ENCODE measurements at regions not wholly inside any gene's neighbourhood (a gene's known extent, or its start where the extent isn't known, plus 50 kb on each side); places are given as distances from the start of the nearest gene placed in this dataset.

- DNase-seq = no peak
Observed at GRCh38 chr1:119308806-119309205, 59.8 kb upstream of the HAO2 start.

DNA sequence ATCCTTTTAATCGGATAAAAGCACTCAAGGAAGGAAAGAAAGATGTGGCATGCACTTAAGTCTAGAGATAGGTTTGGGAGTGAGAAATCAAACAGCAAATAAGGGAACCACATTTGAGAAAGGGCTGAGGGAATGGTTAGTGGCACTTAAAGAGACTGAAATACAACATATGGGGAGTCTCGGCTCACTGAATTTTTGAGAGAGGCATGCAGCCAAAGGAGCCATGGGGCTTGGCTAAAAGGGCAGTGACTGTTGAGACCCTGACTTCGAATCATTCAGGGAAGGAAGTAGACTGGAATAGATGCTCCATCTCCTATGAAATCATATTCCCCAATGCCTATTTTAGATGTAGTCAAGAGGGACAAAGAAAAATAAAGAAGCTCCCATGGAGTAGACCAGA is 58.3 kb upstream of the HAO2 start:
- no peak for DNase-seq

DNA sequence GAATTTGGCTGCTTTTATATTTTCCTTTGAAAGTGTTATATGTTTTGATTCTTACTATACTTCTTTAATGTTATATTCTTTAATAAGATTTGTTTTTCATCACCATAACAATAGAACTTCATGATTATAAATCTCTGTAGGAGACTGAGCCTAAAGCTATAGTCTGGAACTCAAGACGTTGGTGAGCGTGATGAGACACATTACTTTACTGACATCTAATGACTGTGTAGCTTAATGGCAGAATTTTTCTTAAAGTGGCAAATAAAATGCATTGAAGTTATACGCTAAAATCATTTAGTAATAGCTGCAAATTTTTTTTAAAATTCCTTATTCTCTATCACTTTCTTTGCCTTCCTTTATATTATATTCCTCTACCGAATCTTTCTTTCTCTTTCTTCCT is 56.1 kb upstream of the HAO2 start:
- no peak for DNase-seq

DNA sequence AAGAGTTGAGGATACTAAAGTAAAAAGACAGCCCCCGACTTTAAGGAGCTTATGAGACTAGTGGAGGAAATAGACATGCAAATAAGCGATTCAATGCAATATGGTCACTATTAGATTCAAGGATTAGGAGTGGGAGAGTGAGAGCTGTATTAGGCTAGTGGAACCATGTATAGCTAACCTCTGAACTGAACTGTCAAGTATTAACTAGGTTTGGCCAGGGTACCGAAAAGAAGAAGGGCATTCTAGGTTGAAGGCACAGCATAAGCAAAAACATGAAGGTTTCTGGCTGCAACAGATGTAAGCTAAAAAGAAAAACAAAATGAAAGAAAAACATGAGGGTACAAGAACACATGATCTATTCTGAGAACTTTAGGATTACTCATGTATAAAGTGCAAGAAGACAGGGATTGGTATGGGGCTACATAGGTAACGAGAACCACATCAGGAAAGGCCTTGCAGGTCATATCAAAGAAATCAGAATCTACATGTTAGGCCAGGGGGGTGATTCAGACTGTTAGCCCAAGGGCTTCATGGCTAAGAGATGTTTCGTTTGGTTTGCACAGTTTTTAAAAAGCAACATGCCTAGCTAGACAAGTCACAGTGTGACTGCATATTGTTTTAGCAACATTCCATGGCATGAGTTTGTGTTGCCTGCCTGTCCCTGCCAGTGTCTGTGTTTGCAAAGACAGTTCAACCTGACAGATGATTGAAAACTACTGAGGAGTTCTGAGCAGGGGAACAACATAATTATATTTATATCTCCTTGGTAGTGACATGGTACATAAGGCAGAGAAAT is 54.4 kb upstream of the HAO2 start:
- DNase-seq = no peak

GRCh38 chr1:119316870-119317416 is 51.6 kb upstream of the HAO2 start:
- DNase-seq = no peak

DNA sequence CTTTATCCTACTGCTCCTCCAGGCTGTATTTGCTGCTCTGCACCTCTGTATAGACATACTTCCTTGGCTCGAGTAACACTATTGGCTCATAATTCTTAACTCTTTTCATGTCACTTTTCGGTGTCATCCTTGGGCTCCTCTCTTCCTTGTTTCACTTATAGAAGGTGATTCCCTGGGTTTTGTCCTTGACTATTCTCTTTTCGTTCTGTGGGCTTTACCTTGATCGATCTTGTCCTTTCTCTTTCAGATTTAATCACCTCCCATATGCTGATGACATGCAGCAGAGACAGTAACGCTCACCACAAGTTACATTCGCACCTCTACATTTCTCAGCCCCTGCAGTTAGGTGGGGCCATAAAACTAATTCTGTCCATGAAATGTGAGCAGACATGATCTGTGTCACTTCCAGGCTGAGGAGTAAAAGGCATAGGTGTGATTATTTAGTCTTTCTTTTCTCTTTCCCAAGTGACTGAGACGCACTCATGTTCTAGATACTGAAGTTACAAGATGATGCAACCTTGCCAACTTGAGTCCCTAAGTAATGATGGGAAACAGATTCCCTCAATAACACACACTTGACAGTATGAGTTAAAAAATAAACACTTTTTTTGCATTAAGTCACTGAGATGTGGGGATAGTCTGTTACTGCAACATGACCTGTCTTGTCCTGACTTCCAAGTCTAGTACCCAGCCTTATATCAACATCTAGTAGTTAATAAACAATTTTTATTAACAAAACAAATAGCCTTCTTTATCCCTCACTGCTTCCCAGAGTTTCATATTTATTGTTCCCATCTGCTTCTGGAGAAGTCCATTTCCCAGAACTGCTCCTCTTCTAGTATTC is 49.9 kb upstream of the HAO2 start:
- DNase-seq = no peak

Measured in hematopoietic multipotent progenitor cell treated with erythropoietin and hydrocortisone succinate and interleukin-3 and kit ligand, for 6 days (in vitro differentiated cells).